GM21367 (cell line): ENCODE measurements at regions not wholly inside any gene's neighbourhood (a gene's known extent, or its start where the extent isn't known, plus 50 kb on each side); places are given as distances from the start of the nearest gene placed in this dataset.

Experiments used
- ATAC-seq: cut with Tn5 transposase; IDR thresholded peaks from one replicate; pipeline ENCODE4 v1.9.1; 2021; ENCODE audit not compliant: unreplicated experiment

- no peak for ATAC-seq
Measured at GRCh38 chr17:71361656-71362450, 759.0 kb upstream of the SOX9 start.

DNA sequence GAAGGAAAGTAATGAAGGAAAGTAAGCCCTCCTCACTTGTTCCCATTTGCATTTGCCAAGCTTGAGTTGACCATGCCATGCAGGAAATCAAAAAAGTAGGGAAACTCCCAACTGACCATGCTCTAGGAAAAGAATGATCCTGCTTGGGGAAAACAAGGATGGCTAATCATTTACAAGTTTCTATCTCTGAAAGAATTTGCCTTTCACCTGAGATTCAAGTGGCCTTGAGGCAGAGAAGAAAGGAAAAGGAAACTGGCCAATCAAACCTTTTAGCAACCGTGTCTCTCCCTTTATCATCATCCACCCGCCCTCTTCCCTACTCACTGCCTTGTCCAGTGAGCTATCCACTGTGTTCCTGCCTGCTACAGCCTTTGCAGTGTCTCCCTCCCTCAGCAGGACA lies 757.2 kb upstream of the SOX9 start:
- ATAC-seq = no peak

- ATAC-seq = no peak
Measured at GRCh38 chr17:71371809-71372208, 749.0 kb upstream of the SOX9 start.

DNA sequence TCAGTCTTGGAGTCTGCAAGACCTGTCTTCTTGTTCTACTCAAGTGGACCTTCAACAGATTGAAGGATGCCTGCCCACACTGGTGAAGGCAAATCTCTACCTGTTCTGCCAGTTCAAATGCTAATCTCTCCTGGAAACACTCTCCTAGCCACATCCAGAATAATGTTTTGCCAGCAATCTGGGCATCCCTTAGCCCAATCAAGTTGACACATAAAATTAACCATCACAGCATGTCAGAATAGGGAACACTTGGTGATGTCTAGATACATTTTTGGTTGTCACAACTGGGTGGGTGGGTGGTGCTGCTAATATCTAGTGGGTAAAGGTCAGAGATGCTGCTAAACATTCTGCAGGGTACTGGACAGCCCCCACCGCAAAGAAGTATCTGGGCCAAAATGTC lies 744.9 kb upstream of the SOX9 start:
- ATAC-seq = no peak

DNA sequence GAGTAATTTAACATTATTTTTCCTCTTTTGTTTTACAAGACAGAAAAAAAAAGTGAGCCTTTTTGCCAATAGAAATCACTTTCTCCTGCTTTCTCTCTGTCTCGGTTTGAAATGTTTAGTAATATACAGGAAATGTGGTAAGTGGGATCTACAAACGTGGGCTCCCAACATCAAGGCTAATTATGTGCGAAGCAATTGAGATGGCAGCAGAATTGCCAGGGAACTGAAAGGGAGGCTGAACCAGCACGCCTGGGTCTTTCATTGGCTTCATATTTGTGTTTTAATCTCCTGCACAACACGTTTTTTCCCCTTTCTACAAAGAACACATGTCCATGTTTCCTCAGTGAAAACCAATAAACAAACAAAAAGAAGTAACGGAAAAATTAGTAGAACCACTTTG lies 743.9 kb upstream of the SOX9 start:
- ATAC-seq = no peak

DNA sequence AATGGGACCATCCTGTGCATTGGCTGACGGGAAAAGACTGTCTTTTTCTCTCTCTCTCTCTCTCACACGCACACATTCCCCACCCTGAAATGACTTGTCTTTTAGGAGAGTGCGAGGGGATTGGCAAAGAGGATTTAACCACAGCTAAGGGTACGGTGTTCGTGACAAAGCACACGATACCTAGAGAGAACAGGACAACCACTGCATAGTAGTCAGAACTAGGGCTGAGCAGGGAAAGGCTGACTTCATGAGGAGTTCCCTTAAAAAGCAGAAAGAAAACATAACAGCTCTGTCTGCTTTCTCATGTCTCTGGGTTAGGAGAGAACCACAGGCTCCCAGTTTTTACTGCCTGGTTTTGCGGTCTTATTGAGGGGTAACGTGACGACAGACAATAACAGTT lies 742.8 kb upstream of the SOX9 start:
- no peak for ATAC-seq

DNA sequence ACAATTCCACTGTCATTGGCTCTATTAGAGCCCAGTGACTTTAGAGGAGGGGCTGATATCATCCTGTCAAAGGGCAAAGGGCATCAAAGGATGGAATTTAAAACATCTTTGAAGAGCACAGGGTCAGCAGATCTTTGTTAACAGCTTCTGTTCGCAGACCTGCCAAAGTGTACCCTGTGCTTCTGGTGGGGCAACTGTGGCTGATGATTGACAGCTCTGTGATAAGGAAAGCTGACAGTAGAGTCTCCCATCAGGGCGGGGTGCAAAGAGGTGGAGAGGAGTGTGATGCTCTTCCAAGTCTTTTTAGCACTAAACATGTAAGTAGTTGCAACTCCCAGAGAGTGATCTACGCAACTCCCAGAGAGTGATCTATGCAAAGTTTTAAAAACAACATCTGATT lies 742.1 kb upstream of the SOX9 start:
- no peak for ATAC-seq

GRCh38 chr17:71379512-71379911 lies 741.3 kb upstream of the SOX9 start:
- ATAC-seq = no peak

DNA sequence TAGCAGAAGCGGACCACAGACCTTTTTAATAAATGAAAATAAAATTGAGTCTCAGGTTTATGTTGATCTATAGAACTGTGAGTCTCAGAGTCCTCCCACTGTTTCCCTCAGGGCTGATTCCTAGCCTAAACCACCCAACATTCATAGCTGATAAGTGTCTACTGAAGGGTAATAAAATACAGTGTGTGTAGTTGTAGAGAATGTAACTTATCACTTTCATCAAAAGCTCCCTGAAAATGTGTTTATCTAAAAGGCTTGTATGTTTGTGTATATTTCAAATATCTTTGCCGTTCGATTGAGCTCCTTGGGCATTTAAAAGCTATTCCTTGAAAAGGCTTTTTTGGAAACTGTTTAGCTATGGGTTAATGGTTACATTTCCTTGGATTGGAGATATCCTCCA lies 740.3 kb upstream of the SOX9 start:
- no peak for ATAC-seq

DNA sequence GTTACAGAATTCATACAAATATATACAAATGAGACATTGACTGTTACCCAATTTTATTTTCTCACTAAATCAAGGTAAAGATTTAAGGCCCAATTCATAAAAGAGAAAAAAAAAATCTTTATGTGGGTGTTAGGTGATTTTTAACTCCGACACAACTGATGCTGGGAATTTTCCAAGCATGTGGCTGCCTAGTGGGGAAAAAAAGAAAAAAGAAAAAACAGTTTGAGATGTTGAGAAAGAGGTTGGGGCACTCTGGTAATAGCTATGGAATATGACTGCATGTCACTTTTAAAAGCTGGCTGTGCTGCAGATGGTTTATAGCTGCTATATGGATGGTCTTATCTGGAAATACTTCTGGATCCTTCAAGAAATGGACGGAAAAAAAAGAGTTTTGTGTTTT lies 739.9 kb upstream of the SOX9 start:
- no peak for ATAC-seq

GRCh38 chr17:71383091-71383490 lies 737.7 kb upstream of the SOX9 start:
- ATAC-seq = no peak

DNA sequence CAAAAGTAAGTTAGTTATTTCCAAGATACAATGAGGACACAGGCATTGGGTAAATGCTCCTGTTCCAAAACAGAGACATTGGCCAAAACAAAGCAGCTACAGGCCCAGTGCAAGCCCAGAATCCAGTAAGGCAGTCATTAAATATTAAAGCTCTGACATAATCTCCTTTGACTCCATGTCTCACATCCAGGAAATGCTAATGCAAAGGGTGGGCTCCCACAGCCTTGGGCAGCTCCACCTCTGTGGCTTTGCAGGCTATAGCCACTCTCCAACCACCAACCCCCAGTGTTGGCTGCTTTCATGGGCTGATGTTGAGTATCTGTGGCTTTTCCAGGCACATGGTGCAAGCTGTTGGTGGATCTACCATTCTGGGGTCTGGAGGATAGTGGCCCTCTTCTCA lies 733.4 kb upstream of the SOX9 start:
- no peak for ATAC-seq

DNA sequence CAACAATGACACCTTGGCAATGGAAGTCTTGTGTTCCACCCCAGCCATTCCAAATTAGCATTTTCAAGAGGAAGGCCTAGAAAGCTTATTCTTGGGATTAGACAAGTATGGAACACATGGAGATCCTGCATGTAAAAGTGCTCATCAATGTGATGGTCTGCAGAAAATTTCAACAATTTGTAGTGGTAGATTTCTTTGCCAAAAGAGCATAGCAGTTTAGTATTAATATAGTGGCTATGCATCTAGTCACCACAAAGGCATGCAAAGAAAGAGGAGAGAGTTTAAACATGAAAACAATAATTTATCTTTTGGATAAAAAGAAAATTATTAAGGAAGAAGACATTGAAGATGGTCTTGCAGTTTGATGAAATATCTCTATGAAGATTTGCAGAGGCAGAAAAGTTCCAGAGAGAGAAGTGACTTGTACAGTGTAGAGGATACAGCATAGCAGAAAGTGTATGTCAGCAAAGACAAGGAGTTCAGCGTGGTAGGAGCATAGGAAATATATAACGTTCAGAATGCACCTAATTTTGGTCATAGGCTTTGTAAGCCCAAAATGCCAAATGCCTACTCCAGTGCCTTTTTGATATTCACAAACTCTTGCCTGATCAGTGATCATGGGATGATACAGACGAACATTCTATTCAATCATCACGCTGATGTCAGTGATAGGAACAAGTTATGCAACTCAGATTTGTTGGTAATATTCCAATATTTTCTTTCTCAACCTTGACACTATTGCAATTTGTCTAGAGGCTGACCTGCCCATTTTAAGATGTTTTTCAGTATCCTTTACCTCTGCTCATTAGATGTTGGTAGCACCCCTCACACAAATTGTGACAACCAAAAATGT lies 727.9 kb upstream of the SOX9 start:
- no peak for ATAC-seq

GRCh38 chr17:71395901-71396300 lies 724.9 kb upstream of the SOX9 start:
- no peak for ATAC-seq

GRCh38 chr17:71396711-71397110 lies 724.1 kb upstream of the SOX9 start:
- no peak for ATAC-seq

DNA sequence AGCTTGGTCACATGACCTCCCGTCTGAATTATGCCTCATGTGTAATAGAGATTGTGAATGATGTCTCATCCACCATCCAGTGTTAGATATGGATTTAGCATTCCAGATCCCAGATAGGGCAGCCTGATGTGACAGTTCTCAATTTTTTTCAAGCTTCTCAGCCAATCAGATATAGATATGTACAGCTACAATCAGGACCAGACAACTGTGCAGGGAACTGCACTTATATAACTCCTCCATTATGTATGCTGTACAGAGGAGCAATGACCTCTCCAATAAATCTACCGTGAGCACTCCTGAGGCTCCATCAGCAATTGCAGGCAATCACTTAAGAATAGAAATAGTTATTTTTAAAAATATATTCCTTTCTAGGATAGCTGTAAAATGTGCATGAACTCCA lies 722.8 kb upstream of the SOX9 start:
- ATAC-seq = no peak

DNA sequence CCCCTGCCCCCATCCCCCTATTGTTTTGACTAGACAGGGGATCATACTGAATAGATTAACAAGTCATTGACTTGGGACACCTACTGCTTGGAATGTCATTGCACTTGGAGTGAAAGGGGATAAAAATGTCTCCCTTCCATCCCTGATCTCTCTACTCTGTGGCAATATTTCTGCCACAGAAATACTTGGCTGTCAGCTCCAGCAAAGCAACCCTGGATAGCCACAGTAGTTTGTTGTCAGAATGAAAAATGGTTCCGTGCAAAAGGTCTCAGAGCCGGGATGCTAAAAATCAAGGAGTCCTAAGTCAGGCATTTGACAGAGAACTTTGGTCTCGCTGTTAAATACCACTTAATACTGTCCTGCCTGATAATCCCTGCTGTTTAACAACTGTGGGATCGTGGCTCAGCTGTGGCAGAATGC lies 722.0 kb upstream of the SOX9 start:
- no peak for ATAC-seq

GRCh38 chr17:71399221-71399620 lies 721.6 kb upstream of the SOX9 start:
- ATAC-seq = no peak

- no peak for ATAC-seq
Measured at GRCh38 chr17:71399649-71400048, 721.2 kb upstream of the SOX9 start.

DNA sequence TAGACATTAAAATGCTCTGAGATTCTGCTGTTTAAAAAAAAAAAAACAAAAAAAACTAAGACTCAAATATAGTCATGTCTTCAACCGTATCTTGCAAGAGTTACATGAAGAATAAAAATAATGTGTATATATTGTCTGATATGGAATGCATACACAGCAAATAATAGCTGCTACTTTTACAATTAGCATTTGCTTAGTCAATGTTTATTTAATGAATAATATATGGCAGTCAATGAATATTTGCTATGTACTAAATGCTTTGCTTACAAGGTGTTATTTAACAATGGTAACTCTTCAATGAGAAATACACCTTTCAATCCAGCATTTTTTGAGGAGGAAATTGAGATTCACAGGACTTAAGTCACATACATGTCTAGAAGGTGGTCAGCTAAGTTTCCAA lies 718.8 kb upstream of the SOX9 start:
- ATAC-seq = no peak

GRCh38 chr17:71402661-71403141 lies 718.1 kb upstream of the SOX9 start:
- no peak for ATAC-seq

GRCh38 chr17:71405101-71405500 lies 715.7 kb upstream of the SOX9 start:
- no peak for ATAC-seq
